Mucosa of gallbladder (tissue), 1 donor: ENCODE measurements at regions not wholly inside any gene's neighbourhood (a gene's known extent, or its start where the extent isn't known, plus 50 kb on each side); places are given as distances from the start of the nearest gene placed in this dataset.
"Not testable (repeated sequence)": the region's sequence is repeated elsewhere in the genome, so short reads cannot be mapped to it uniquely, and the experiment has no call there.

Source experiments
- DNase-seq: peaks from one replicate; pipeline ENCODE4 v3.0.0-alpha.2; 2020; ENCODE audit warnings: low spot score
- donor health status: DM: no; HTN: no; CAD: no.

DNA sequence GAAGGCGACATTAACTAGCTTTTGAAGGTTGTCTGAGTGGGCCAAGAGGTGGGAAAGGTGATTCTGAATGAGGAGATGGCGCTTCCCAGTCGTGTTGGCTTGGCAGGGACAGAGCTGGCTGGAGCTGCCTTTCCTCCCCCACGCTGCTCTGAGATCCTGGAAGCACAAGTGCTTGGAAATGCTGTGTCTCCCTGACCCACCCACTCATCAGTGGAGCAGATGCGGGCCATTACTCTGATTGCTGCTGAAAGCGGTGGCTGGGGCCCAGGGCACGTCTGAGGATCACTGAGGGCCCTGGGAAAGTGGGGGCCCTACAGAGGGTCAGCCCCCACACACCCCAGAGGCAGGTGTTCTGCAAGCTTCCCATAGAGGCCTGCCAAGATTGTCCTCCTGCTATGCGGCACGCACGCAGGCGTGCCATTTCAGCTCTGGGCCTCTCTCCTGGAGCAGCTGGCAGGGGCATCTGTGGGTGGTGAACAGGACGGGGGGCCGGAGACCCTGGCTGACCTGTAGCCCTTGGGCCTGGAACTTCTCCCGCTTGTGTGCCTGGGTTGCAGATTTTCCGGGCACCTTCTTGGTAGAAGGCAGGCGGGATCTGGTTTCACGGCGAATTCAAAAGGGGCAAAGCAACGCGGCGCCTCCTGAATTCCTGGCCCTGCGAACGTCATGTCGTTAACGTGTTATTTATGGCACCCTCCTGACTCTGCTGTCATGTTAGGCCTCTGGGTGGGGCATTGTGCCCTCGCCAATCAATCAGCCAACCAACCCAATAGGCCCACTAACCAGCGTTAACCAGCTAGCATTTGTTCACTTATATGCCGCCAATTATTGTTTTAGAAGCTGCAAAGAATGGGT, 133.8 kb upstream of the TBX3 start:
- DNase-seq = no peak

DNA sequence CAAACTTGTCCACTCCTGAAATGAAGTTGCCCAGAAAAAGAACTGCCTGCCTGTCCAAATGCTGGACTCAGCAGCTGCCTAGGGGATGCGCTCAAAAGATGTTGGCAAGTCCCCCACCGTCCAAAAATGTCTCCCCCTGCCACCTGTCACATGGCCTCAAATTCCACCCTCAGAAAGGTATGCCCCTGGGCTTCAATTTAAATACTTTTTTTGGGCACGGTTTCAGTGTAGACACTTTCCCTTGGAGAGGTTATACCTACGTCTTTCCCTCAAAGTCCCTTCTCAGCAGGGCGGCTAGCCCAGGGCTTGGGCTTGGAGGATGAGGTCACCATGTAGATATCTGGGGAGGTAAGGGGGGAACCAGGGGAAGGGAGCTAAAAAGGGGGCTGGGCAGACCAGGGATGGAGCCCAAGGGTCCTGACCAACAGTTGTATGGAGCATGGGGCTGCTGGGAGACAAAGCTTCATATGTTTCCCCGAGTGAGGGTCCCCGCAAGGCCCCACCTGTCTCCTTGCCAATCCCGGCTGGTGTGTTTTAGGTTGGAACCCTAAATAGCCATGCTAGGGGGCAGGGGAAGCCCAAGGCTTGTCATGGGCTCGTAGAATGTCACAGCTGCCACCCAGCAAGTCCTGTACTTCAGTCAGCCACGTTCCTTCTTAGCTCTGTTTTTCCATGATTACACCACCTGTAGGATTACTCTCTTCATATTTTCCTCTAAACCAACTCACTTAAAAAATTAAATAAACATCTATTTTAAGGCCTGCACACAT, 131.2 kb upstream of the TBX3 start:
- no peak for DNase-seq

- DNase-seq = no peak
Measured at GRCh38 chr12:114812858-114813761, 129.1 kb upstream of the TBX3 start.

GRCh38 chr12:114812384-114812783, 128.4 kb upstream of the TBX3 start:
- no peak for DNase-seq

GRCh38 chr12:114809097-114809496, 125.1 kb upstream of the TBX3 start:
- no peak for DNase-seq

DNA sequence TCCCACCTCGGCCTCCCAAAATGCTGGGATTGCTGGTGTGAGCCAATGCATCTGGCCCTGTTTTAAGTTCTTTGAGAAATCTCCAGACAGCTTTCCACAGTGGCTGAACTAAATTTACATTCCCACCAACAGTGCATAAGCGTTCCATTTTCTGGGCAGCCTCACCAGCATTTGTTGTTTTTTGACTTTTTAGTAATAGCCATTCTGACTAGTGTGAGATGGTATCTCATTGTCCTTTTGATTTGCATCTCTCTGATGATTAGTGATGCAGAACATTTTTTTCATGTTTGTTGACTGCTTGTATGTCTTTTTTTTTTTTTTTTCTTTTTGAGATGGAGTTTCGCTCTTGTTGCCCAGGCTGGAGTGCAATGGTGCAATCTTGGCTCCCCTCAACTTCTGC, 117.4 kb upstream of the TBX3 start:
- not testable (repeated sequence) for DNase-seq

GRCh38 chr12:114800566-114800965, 116.6 kb upstream of the TBX3 start:
- not testable (repeated sequence) for DNase-seq

DNA sequence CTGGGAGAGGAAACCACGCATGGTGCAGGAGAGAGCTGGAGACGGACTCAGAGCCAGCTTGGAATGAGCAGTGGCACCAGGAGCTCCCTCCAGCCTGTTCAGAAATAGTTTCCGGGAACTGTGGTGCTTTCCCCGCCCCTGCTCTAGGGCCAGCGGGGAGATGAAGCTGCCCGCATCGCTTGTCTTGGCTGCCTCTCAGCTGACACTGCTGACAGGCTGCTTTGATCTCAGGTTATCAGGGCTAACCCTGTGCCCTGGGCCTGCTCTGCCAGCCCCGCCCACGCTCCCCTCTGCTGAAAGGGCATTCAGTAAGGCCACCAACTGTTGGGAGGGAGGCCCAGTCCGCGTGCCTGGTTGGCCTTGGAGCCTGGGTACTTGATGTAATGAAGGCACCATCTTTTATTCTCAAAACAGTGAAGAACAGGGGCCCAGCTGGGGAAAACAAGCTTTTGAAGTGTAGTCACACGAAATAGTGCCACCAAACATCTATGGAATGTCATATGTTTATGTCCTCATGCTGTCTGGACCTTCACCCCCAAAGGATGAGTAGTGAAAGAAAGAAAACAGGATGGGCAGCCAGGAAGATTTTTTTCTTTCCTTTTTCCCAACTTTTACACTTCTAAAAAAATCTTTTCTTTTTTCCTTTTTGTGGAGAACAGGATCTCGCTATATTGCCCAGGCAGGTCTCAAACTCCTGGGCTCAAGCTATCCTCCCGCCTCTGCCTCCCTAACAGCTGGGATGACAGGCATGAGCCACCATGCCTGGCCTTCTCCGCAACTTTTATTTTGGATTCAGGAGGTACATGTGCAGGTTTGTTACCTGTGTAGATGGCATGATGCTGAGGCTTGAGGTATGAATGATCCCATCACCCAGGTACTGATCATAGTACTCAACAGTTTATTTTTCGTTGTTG, 115.9 kb upstream of the TBX3 start:
- DNase-seq = peak; percentile 10

DNA sequence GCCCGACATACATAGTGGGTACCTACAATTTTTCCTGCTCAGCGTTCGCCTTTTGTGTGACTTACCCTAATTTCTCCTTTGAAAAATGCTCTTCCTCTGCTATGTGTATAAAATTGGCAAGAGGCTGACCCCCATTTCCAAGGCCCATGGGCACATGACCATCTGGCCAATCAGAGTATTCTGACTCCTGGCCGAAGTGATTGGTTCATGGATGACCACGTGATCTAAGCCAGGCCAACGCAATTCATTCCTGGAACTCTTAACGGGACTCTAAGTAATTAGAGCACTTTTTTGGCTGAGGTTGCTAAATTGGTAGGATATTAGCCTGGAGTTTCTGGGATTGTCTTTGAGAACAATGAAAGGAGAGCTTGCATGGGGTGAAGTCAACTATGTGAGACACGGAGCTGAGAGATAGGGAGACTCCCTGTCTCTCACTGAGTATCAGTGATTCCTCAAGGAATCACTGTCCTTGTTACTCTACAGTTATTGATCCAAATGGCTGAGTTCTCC, 110.1 kb upstream of the TBX3 start:
- no peak for DNase-seq

GRCh38 chr12:114790276-114790675, 106.3 kb upstream of the TBX3 start:
- no peak for DNase-seq

GRCh38 chr12:114789821-114790220, 105.8 kb upstream of the TBX3 start:
- DNase-seq = no peak

- DNase-seq = no peak
Measured at GRCh38 chr12:114789276-114789675, 105.3 kb upstream of the TBX3 start.

- no peak for DNase-seq
Measured at GRCh38 chr12:114784526-114784925, 100.6 kb upstream of the TBX3 start.

DNA sequence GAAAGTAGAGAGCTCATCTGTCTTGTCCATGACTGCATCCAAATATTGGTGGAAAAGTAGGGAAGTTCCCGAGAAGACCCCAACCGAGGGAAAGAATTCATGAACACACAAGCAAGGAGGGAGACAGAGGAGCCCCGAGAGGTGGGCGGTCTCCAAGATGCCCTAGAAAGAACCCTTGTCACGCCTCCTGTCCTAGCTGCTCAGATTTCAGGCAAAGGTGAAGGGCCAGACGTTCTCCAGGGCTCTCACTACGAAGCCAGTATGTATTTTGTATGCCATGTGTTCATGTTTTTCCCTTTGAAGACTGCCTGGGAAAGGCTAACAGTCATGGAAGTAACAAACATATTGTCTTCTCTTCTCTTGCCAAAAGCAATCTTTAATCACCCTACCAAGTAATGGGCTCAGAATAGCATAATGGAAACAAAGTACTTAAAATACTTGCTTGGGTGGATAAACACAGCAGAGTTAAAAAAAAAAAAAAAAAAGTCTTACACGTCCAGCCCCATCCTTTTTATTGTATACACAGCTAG, 99.2 kb upstream of the TBX3 start:
- DNase-seq = no peak

DNA sequence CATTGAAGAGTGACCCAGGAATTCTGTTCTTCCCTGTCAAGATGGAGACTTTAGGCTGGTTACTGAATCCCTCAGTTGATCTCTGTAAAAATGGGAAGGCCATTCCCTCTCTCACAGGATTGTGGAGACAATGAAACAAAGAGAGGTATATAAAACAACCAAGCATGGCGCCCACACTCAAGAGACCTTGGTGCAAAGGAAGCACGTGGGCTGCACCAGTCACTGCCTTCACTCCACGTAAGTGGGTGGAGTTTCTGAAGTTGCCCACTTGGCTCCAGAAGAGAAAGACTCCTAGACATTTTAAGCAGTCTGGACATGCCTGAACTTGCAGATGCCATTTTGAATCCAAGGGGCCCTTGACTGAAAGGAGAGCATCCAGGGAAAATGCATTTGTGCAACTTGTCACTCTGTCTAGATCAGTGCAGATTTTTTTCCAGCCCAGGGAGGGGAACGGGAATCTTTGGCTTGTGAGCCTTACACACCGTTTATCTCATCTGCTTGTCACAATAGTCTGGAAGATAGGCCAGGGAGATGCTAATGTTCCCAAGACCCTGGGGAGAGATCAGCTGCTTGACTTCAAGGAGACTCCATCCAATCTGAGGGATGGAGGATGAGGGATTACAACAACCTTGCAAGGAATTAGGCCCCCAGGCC, 96.9 kb upstream of the TBX3 start:
- no peak for DNase-seq

GRCh38 chr12:114779647-114780046, 95.7 kb upstream of the TBX3 start:
- DNase-seq = no peak

GRCh38 chr12:114779186-114779585, 95.2 kb upstream of the TBX3 start:
- DNase-seq = no peak

GRCh38 chr12:114776731-114777442, 92.9 kb upstream of the TBX3 start:
- DNase-seq = no peak

- DNase-seq = no peak
Measured at GRCh38 chr12:114774699-114775098, 90.7 kb upstream of the TBX3 start.
